ENCODE measurements at regions not wholly inside any gene's neighbourhood (a gene's known extent, or its start where the extent isn't known, plus 50 kb on each side); places are given as distances from the start of the nearest gene placed in this dataset.

- H2BK12ac ChIP-seq (ENCODE audit: low read length), result no peak overlapping the region
- H3K27ac ChIP-seq (ENCODE audit: low read depth, low read length), result no peak overlapping the region
- no peaks in the 10 kb centered on the region for H3K27me3 ChIP-seq (ENCODE audit: insufficient read depth, low read length)
- H3K4me3 ChIP-seq (ENCODE audit: low read depth, low read length), result no peak overlapping the region
- no peak overlapping the region for H3K23ac ChIP-seq (ENCODE audit: low read length)
- H3K9ac ChIP-seq (ENCODE audit: low read length), result no peak overlapping the region
- no peaks in the 10 kb centered on the region for H3K36me3 ChIP-seq (ENCODE audit: control insufficient read depth in 1 of 2, insufficient read depth in 2 of 2, low read length in 2 of 2)
- H3K79me1 ChIP-seq (ENCODE audit: low read length), result no peaks in the 10 kb centered on the region
- H3K14ac ChIP-seq (ENCODE audit: low read length), result no peak overlapping the region
- no CpG with 5 or more reads among the region's 2 CpGs for WGBS (ENCODE audit: extremely low coverage, insufficient coverage, insufficient read length)
- no peak overlapping the region for H4K8ac ChIP-seq (ENCODE audit: low read depth, low read length)
- H3K4ac ChIP-seq (ENCODE audit: low read depth, low read length), result no peak overlapping the region
- H2BK5ac ChIP-seq (ENCODE audit: low read depth, low read length, poor library complexity), result no peak overlapping the region
- H2AK5ac ChIP-seq (ENCODE audit: low read length), result no peak overlapping the region
- no peak overlapping the region for H2BK120ac ChIP-seq (ENCODE audit: insufficient read depth, low read length, poor library complexity)
- no peaks in the 10 kb centered on the region for H3K79me2 ChIP-seq (ENCODE audit: control insufficient read depth, insufficient read depth, low read length, poor library complexity)
- no peak overlapping the region for H2AFZ ChIP-seq (ENCODE audit: insufficient read depth, low read length, poor library complexity)
- no peak overlapping the region for H4K12ac ChIP-seq (ENCODE audit: low read depth, low read length)
- H3K4me1 ChIP-seq (ENCODE audit: control insufficient read depth in 1 of 2, insufficient read depth in 2 of 2, low read length in 2 of 2), result no peaks in the 10 kb centered on the region
- DNase-seq, result no peak
- no peaks in the 10 kb centered on the region for H3K9me3 ChIP-seq (ENCODE audit: insufficient read depth, low read depth, low read length)
- no peak overlapping the region for H3K4me2 ChIP-seq (ENCODE audit: low read length)
- H4K91ac ChIP-seq (ENCODE audit: low read depth, low read length), result no peak overlapping the region
- no peak overlapping the region for H3K18ac ChIP-seq (ENCODE audit: low read length)
Measured at GRCh38 chr13:33763021-33763420, 54.9 kb upstream of the RFC3 start.

DNA sequence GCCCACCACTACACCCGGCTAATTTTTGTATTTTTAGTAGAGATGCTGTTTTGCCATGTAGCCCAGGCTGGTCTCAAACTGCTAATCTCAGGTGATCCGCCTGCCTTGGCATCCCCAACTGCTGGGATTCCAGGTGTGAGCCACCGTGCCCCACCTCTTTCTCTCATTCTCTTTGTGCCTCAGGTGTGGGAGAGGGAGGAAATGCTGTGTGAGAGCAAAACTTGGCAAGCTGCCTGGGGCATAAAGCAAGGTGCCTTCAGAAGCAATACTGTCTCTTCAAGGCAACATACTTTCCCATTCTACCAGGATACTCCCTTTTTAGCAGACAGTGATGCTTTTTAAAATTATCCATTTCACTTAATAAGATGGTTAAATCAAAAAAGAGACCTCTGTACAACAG, 53.2 kb upstream of the RFC3 start:
- no peaks in the 10 kb centered on the region for H3K27me3 ChIP-seq (ENCODE audit: insufficient read depth, low read length)
- no peak overlapping the region for H3K14ac ChIP-seq (ENCODE audit: low read length)
- no peaks in the 10 kb centered on the region for H3K9me3 ChIP-seq (ENCODE audit: insufficient read depth, low read depth, low read length)
- H2BK12ac ChIP-seq (ENCODE audit: low read length), result no peak overlapping the region
- H4K12ac ChIP-seq (ENCODE audit: low read depth, low read length), result no peak overlapping the region
- no peak overlapping the region for H2AFZ ChIP-seq (ENCODE audit: insufficient read depth, low read length, poor library complexity)
- no peak overlapping the region for H3K4me2 ChIP-seq (ENCODE audit: low read length)
- no peak overlapping the region for H3K18ac ChIP-seq (ENCODE audit: low read length)
- H3K4me1 ChIP-seq (ENCODE audit: control insufficient read depth in 1 of 2, insufficient read depth in 2 of 2, low read length in 2 of 2), result no peaks in the 10 kb centered on the region
- H3K9ac ChIP-seq (ENCODE audit: low read length), result no peak overlapping the region
- no peaks in the 10 kb centered on the region for H3K79me1 ChIP-seq (ENCODE audit: low read length)
- H2BK5ac ChIP-seq (ENCODE audit: low read depth, low read length, poor library complexity), result no peak overlapping the region
- H3K79me2 ChIP-seq (ENCODE audit: control insufficient read depth, insufficient read depth, low read length, poor library complexity), result no peaks in the 10 kb centered on the region
- H3K4me3 ChIP-seq (ENCODE audit: low read depth, low read length), result no peak overlapping the region
- no peak for DNase-seq
- H2BK120ac ChIP-seq (ENCODE audit: insufficient read depth, low read length, poor library complexity), result no peak overlapping the region
- H3K4ac ChIP-seq (ENCODE audit: low read depth, low read length), result no peak overlapping the region
- no peak overlapping the region for H3K23ac ChIP-seq (ENCODE audit: low read length)
- no peaks in the 10 kb centered on the region for H3K36me3 ChIP-seq (ENCODE audit: control insufficient read depth in 1 of 2, insufficient read depth in 2 of 2, low read length in 2 of 2)
- no peak overlapping the region for H3K27ac ChIP-seq (ENCODE audit: low read depth, low read length)
- no peak overlapping the region for H4K8ac ChIP-seq (ENCODE audit: low read depth, low read length)
- H4K91ac ChIP-seq (ENCODE audit: low read depth, low read length), result no peak overlapping the region
- WGBS (ENCODE audit: extremely low coverage, insufficient coverage, insufficient read length), result no CpG with 5 or more reads among the region's 3 CpGs
- no peak overlapping the region for H2AK5ac ChIP-seq (ENCODE audit: low read length)

DNA sequence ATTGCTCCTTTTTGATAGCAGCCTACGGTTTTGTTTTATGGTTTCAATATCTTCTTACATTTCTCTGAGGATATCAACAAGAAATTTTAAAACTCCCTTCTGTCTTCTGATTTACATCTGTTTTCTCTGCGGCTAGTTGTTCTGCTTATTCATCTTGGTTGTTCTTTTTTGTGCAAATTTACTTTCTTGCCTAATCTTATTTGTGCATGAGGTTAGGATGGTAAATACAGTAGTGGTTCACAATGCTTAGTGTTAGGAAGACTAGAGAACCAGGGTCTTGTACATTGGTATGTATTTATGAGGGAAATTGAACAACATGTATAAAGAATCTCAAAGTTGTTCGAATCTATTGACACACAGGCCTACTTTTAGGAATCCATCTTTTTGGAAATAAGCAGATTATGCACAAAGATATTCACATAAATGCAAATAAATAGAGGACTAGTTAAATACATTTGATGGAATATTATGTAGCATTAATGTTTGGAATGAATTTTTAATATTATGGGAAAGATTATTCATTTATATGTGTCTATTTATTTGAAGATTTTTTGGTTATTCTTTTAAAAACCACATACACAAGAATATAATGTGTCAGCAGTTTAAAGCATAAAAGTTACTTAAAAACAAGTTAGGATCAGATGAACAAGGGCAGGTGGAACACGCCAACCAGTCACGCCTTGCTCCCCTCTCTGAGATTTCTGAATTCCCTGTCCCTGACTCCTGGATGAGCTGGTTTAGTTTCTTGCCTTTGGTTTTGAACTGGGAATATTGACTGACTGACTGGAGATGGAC, 51.4 kb upstream of the RFC3 start:
- no peak for DNase-seq
- Histone ChIP-seq H3K23ac (ENCODE audit: low read length) (no peak overlapping the region), H3K4me1 (ENCODE audit: control insufficient read depth in 1 of 2, insufficient read depth in 2 of 2, low read length in 2 of 2) (no peaks in the 10 kb centered on the region), H2BK12ac (ENCODE audit: low read length) (no peak overlapping the region), H2AK5ac (ENCODE audit: low read length) (no peak overlapping the region), H3K79me1 (ENCODE audit: low read length) (no peaks in the 10 kb centered on the region), H3K4me2 (ENCODE audit: low read length) (no peak overlapping the region), H2BK5ac (ENCODE audit: low read depth, low read length, poor library complexity) (no peak overlapping the region), H3K79me2 (ENCODE audit: control insufficient read depth, insufficient read depth, low read length, poor library complexity) (no peaks in the 10 kb centered on the region), H4K91ac (ENCODE audit: low read depth, low read length) (no peak overlapping the region), H3K36me3 (ENCODE audit: control insufficient read depth in 1 of 2, insufficient read depth in 2 of 2, low read length in 2 of 2) (no peaks in the 10 kb centered on the region), H2AFZ (ENCODE audit: insufficient read depth, low read length, poor library complexity) (no peak overlapping the region), H2BK120ac (ENCODE audit: insufficient read depth, low read length, poor library complexity) (no peak overlapping the region), H3K4me3 (ENCODE audit: low read depth, low read length) (no peak overlapping the region), H3K9me3 (ENCODE audit: insufficient read depth, low read depth, low read length) (no peaks in the 10 kb centered on the region), H3K27me3 (ENCODE audit: insufficient read depth, low read length) (no peaks in the 10 kb centered on the region), H3K27ac (ENCODE audit: low read depth, low read length) (no peak overlapping the region), H4K12ac (ENCODE audit: low read depth, low read length) (no peak overlapping the region), H3K4ac (ENCODE audit: low read depth, low read length) (no peak overlapping the region), H3K14ac (ENCODE audit: low read length) (no peak overlapping the region), H3K9ac (ENCODE audit: low read length) (no peak overlapping the region), H3K18ac (ENCODE audit: low read length) (no peak overlapping the region), H4K8ac (ENCODE audit: low read depth, low read length) (no peak overlapping the region)
- no CpG with 5 or more reads among the region's 5 CpGs for WGBS (ENCODE audit: extremely low coverage, insufficient coverage, insufficient read length)

- DNase-seq, result no peak
- no peak overlapping the region for H3K4ac ChIP-seq (ENCODE audit: low read depth, low read length)
- H3K9me3 ChIP-seq (ENCODE audit: insufficient read depth, low read depth, low read length), result no peaks in the 10 kb centered on the region
- H3K18ac ChIP-seq (ENCODE audit: low read length), result no peak overlapping the region
- no CpG with 5 or more reads among the region's 2 CpGs for WGBS (ENCODE audit: extremely low coverage, insufficient coverage, insufficient read length)
- H3K4me3 ChIP-seq (ENCODE audit: low read depth, low read length), result no peak overlapping the region
- no peak overlapping the region for H3K14ac ChIP-seq (ENCODE audit: low read length)
- no peak overlapping the region for H2AK5ac ChIP-seq (ENCODE audit: low read length)
- H3K4me1 ChIP-seq (ENCODE audit: control insufficient read depth in 1 of 2, insufficient read depth in 2 of 2, low read length in 2 of 2), result no peaks in the 10 kb centered on the region
- no peak overlapping the region for H4K12ac ChIP-seq (ENCODE audit: low read depth, low read length)
- no peak overlapping the region for H3K4me2 ChIP-seq (ENCODE audit: low read length)
- no peak overlapping the region for H3K23ac ChIP-seq (ENCODE audit: low read length)
- H3K27ac ChIP-seq (ENCODE audit: low read depth, low read length), result no peak overlapping the region
- H3K36me3 ChIP-seq (ENCODE audit: control insufficient read depth in 1 of 2, insufficient read depth in 2 of 2, low read length in 2 of 2), result no peaks in the 10 kb centered on the region
- H3K79me1 ChIP-seq (ENCODE audit: low read length), result no peaks in the 10 kb centered on the region
- H2BK12ac ChIP-seq (ENCODE audit: low read length), result no peak overlapping the region
- H2AFZ ChIP-seq (ENCODE audit: insufficient read depth, low read length, poor library complexity), result no peak overlapping the region
- no peaks in the 10 kb centered on the region for H3K79me2 ChIP-seq (ENCODE audit: control insufficient read depth, insufficient read depth, low read length, poor library complexity)
- H2BK120ac ChIP-seq (ENCODE audit: insufficient read depth, low read length, poor library complexity), result no peak overlapping the region
- H2BK5ac ChIP-seq (ENCODE audit: low read depth, low read length, poor library complexity), result no peak overlapping the region
- no peak overlapping the region for H3K9ac ChIP-seq (ENCODE audit: low read length)
- no peak overlapping the region for H4K8ac ChIP-seq (ENCODE audit: low read depth, low read length)
- no peaks in the 10 kb centered on the region for H3K27me3 ChIP-seq (ENCODE audit: insufficient read depth, low read length)
- H4K91ac ChIP-seq (ENCODE audit: low read depth, low read length), result no peak overlapping the region
Measured at GRCh38 chr13:33767140-33767539, 50.8 kb upstream of the RFC3 start.

Data from trophoblast cell (in vitro differentiated cells and primary cell).